Ovary (tissue), 7 donors: ENCODE measurements at regions not wholly inside any gene's neighbourhood (a gene's known extent, or its start where the extent isn't known, plus 50 kb on each side); places are given as distances from the start of the nearest gene placed in this dataset. TPM values are rescaled to one million over a fixed set of nuclear protein-coding genes. Genes with fewer than 3 reads are reported as not detected.

Source experiments
- DNase-seq, 5 donors: peaks; one replicate each; pipeline ENCODE4 v3.0.0-alpha.2; 2019 to 2020
- H3K27ac ChIP-seq, 2 donors: fragments of 200-600 bp; one replicate each; pipeline versions ENCODE4 v1.5.1 to v1.8.0; 2019 to 2022
- H3K27me3 ChIP-seq: fragments of 200-600 bp; one replicate; pipeline ENCODE4 v1.8.0; 2022
- H3K36me3 ChIP-seq: fragments of 200-600 bp; sonication (generic); one replicate; pipeline ENCODE4 v1.5.1; 2019
- H3K4me1 ChIP-seq: one replicate; pipeline ENCODE4 v1.8.1; 2013; ENCODE audit warnings: mild to moderate bottlenecking, moderate library complexity; ENCODE audit not compliant: insufficient read depth
- H3K4me3 ChIP-seq: fragments of 200-600 bp; sonication (generic); one replicate; pipeline ENCODE4 v1.5.1; 2017
- H3K9me3 ChIP-seq, 2 donors: fragments of 200-600 bp in 1 of 2; sonication (generic) in 1 of 2; one replicate each; pipeline versions ENCODE4 v1.5.1 to v1.8.1; 2013 to 2019; ENCODE audit warnings: mild to moderate bottlenecking in 1 of 2, moderate library complexity in 1 of 2
- CTCF ChIP-seq, 3 donors: fragments of 450-650 bp in 2 of 3; fragments of 200-600 bp in 1 of 3; IDR thresholded peaks; one replicate each; pipeline versions ENCODE4 v1.5.1 to v1.8.0; 2016 to 2022; ENCODE audit warnings: antibody characterized with exemption in 3 of 3, mild to moderate bottlenecking in 1 of 3
- EP300 ChIP-seq: sonication (generic); formaldehyde crosslinking; IDR thresholded peaks from one replicate; pipeline ENCODE4 v1.6.1; 2017; ENCODE audit warnings: antibody characterized with exemption
- POLR2A ChIP-seq: fragments of 450-650 bp; IDR thresholded peaks from one replicate; pipeline ENCODE4 v1.6.1; 2017; ENCODE audit warnings: antibody characterized with exemption, mild to moderate bottlenecking, moderate library complexity
- WGBS, 3 donors: extraction: QIAGEN DNeasy Blood & Tissue Kit in 1 of 3; methylation state at CpG; one replicate each; pipeline versions ENCODE4 v1.1.5 to v1.1.7; 2013 to 2017; 5-methylcytosine and 5-hydroxymethylcytosine counted together
- intact Hi-C, 4 donors: fragments of 100-400 bp; cut with DNase I; formaldehyde crosslinking; loops; one replicate each; pipeline versions ENCODE4 v1.11.0 to v1.15.1; 2022 to 2023
- small RNA-seq: library from RNA; depleted of rRNA; stranded (forward); fragments of <200 nt; gene quantifications from one replicate; pipeline ENCODE3, GENCODE V24; 2016
- donor health status: DM: no; HTN: no; CAD: no; lungs with moderate emphysema.
- donor health status: DM: no; HTN: no; CAD: no.
- donor health status: Bipolar disorder and iron deficiency.
- donor health status: DM: no; HTN: no; CAD: no.
- donor health status: DM: yes; HTN: yes; CAD: no.

GRCh38 chr4:112978691-112979472, 70.6 kb upstream of the ANK2 start:
- DNase-seq = no peak

GRCh38 chr4:112979881-112980421, 69.5 kb upstream of the ANK2 start:
- DNase-seq = no peak

More at GRCh38 chr4:112978691-112979472, 70.6 kb upstream of the ANK2 start:
- intact Hi-C loops = no loop called here
- Histone ChIP-seq H3K36me3 (no peaks in the 10 kb centered on the region), H3K4me1 (no peaks in the 10 kb centered on the region), H3K27ac (no peak overlapping the region), H3K4me3 (no peak overlapping the region), H3K27me3 (no peaks in the 10 kb centered on the region), H3K9me3 (no peaks in the 10 kb centered on the region)
- no peak for TF ChIP-seq CTCF (IDR thresholded peaks at IDR 0.05)
- TF ChIP-seq POLR2A = no peak
- no peak for TF ChIP-seq EP300
- WGBS, 3 donors = 88 to 92% (median 92%) methylated on average over 14 of the region's 14 CpGs

GRCh38 chr4:112982680-112983079, 66.8 kb upstream of the ANK2 start:
- Histone ChIP-seq H3K4me3 (no peak overlapping the region), H3K27me3 (no peaks in the 10 kb centered on the region), H3K36me3 (no peaks in the 10 kb centered on the region), H3K4me1 (no peaks in the 10 kb centered on the region), H3K9me3 (no peaks in the 10 kb centered on the region), H3K27ac (no peak overlapping the region)
- no peak for TF ChIP-seq EP300
- TF ChIP-seq POLR2A = no peak
- no peak for TF ChIP-seq CTCF (IDR thresholded peaks at IDR 0.05)
- DNase-seq = no peak
- intact Hi-C loops = no loop called here
- 36 to 56% (median 49%) methylated on average over 2 of the region's 2 CpGs for WGBS, 3 donors

More at GRCh38 chr4:112979881-112980421, 69.5 kb upstream of the ANK2 start:
- WGBS, 3 donors = 95 to 96% (median 96%) methylated on average over 16 of the region's 16 CpGs
- no peak overlapping the region for H3K27ac ChIP-seq
- TF ChIP-seq CTCF (IDR thresholded peaks at IDR 0.05) = no peak
- no peak for TF ChIP-seq EP300
- TF ChIP-seq POLR2A = no peak
- H3K4me3 ChIP-seq = no peak overlapping the region
- H3K4me1 ChIP-seq = no peaks in the 10 kb centered on the region
- intact Hi-C loops = no loop called here
- no peaks in the 10 kb centered on the region for H3K27me3 ChIP-seq
- H3K9me3 ChIP-seq = no peaks in the 10 kb centered on the region
- H3K36me3 ChIP-seq = no peaks in the 10 kb centered on the region

- no peaks in the 10 kb centered on the region for H3K4me1 ChIP-seq
- no peak for DNase-seq
- no peaks in the 10 kb centered on the region for H3K27me3 ChIP-seq
- TF ChIP-seq CTCF (IDR thresholded peaks at IDR 0.05) = no peak
- no peak for TF ChIP-seq POLR2A
- TF ChIP-seq EP300 = no peak
- H3K9me3 ChIP-seq = no peaks in the 10 kb centered on the region
- no peak overlapping the region for H3K27ac ChIP-seq
- 90 to 96% (median 91%) methylated on average over 3 of the region's 3 CpGs for WGBS, 3 donors
- no peaks in the 10 kb centered on the region for H3K36me3 ChIP-seq
- intact Hi-C loops = no loop called here
- no peak overlapping the region for H3K4me3 ChIP-seq
These were observed 54.6 kb upstream of the ANK2 start for GRCh38 chr4:112994732-112995464.

Small RNAs in the stretch of these regions (small RNA-seq; reads per million reads assigned to genes)
- not detected for gene AC017007.1
- gene RF00019 = not detected
